ENCODE measurements at regions not wholly inside any gene's neighbourhood (a gene's known extent, or its start where the extent isn't known, plus 50 kb on each side); places are given as distances from the start of the nearest gene placed in this dataset.

DNA sequence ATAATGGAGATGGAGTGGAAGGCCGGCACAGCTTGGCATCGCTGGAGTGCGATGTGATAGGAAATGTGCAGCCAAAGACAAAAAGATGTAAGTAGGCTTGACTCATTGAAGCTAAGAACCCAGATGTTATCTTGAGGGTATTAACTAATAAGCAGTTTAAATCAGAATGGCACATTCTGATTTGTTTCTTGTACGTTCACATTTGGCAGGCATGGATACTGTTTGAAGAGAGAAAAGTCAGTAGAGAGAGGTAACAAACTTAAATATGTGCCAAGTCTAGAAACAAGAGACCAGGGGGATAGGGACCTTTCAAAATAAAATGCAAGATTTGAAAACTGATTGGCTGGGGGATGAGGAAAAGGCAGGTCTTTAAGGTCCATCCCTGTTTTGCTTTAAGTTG is 51.0 kb downstream of the PPIAL4F start:
- peak; percentile 0 for DNase-seq

All from CD4-positive, alpha-beta T cell treated with Interleukin-17A for 1 hour (primary cell).